HG03066 (cell line): ENCODE measurements at regions not wholly inside any gene's neighbourhood (a gene's known extent, or its start where the extent isn't known, plus 50 kb on each side); places are given as distances from the start of the nearest gene placed in this dataset.

ENCODE experiments used
- ATAC-seq: cut with Tn5 transposase; IDR thresholded peaks from one replicate; pipeline ENCODE4 v1.9.1; 2021; ENCODE audit warnings: low read depth; ENCODE audit not compliant: unreplicated experiment

DNA sequence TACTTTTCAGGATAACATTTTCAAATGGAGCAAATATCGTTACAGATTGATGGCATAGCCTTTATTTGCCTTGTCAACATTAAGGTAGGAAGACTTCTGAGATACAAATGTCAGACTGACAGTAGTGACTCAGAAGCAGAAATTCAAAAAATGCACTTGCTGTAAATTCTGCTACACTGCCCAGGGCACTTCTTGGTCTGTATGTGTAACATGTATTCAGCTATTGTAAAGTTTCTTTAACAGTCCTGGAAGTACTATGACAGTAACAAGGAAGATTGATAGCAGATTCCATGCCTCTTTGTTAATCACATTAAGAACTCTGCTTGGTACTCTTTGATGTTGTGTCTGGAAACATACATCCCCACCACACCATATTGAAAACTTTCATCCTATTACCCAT, 69.6 kb upstream of the PCDH18 start:
- ATAC-seq = no peak

DNA sequence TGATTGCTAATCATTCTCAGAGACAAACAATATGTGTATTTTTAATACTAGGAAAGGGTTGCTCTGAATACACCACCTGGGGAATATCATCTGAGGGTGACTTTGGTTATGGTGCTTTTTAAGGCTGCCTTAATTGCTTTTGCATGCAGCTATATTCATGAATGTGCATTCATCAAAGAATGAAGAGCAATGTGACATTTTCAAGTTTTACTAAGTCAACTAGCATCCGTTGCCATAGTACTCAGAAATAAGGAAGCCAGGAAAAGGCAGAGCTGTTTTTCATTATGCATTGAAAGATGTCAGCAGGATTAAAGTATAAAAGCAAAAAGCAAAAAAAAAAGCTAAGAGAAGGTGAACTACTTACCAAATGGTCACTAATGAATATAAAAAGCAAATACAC, 67.4 kb upstream of the PCDH18 start:
- ATAC-seq = no peak

DNA sequence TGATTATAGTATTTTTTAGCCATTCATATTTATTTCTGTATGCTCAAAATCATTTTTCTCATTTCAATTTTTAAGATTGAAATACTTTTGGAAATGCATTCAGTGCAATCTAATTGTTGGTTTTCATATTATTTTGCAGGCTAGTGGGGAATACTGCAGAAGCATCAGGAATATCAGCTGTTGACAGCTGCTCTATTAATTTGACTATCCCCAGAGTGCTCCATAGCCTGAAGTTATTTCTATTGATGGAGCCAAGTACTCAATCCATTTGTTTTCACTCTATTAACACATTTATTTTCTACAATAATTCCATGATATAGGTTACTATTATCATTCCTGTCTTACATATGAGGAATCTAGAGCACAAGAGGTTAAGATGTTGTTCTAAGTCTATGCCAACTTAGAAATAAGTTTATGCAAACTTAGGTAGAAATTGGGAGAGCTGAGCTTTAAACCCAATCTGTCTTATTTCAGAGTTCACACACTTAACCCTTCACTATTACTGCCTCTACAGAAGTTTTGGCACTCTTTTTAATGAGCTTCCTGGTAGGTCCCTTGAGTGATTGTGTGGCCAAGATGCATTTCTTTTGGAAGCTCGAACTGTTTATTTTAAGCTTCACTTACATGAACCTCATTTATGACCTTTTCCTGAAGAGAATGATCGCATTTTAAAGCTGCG, 65.6 kb upstream of the PCDH18 start:
- no peak for ATAC-seq

DNA sequence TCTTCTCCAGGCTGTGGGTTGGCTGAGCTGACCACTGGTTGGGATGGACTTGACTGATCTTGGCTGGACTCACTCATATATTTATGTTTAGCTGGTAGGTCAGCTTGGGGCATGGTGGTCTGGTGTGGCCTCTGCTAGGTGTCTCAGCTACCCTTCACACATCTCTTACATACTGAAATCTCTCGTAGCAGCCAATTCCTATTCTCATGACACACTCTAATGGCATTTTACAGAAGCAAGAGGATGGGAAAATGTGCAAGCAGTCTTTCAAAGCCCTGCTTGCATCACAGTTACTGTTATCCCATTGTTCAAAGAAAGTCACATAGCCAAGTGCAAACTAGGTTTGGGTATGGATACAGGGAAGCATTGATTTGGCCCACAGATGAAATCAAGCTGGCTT, 55.5 kb upstream of the PCDH18 start:
- no peak for ATAC-seq

DNA sequence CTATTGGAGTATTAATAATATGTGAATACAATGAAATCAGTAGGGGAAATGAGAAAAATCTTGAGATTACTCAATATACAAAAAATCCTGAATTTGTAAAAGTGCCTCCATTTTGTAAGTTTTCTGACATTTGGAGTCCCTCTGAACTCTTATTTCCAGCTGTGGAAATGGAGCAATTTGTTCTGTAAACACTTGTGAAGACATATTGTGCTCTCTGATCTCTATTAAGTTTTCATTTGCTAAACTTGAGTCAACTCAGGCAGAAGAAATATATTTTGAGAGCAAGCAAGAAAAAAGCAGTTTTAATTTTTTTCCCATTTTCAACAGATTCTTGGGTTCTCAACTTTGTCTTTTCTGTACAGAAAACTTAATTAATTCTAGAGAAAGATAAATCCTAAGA, 51.4 kb upstream of the PCDH18 start:
- ATAC-seq = no peak
